Body of pancreas (tissue), 4 donors: ENCODE measurements at regions not wholly inside any gene's neighbourhood (a gene's known extent, or its start where the extent isn't known, plus 50 kb on each side); places are given as distances from the start of the nearest gene placed in this dataset.

ENCODE experiments used
- POLR2A ChIP-seq, 3 donors: fragments of 450-650 bp; IDR thresholded peaks; one replicate each; pipeline ENCODE4 v1.6.1; 2016; ENCODE audit warnings: antibody characterized with exemption in 3 of 3, mild to moderate bottlenecking in 2 of 3
- TF ChIP-seq, protein P1 (sequence below), 7 experiments: fragments of 450-650 bp in 4 of 7; fragments of 200-600 bp in 3 of 7; sonication (generic) in 3 of 7; IDR thresholded peaks; one replicate each; pipeline ENCODE4 v1.5.1; 2016 to 2019; ENCODE audit warnings: antibody characterized with exemption in 7 of 7

DNA sequence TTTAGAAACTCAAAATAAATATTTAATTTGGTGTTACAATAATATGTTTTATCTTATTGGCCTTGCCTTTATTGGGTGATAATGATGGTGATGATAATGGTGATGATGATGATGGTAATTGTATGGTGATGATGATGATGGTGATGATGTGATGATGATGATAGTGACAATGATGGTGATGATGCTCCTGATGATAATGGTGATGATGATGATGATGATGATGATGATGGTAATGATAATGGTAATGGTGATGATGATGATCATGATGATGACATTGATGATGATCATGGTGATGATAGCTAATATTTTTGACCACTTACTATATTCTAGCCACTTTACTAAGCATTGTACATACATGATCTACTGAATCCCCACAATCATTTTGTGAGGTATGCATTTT lies 1548.6 kb upstream of the TMEM132C start:
- TF ChIP-seq, protein P1, sequence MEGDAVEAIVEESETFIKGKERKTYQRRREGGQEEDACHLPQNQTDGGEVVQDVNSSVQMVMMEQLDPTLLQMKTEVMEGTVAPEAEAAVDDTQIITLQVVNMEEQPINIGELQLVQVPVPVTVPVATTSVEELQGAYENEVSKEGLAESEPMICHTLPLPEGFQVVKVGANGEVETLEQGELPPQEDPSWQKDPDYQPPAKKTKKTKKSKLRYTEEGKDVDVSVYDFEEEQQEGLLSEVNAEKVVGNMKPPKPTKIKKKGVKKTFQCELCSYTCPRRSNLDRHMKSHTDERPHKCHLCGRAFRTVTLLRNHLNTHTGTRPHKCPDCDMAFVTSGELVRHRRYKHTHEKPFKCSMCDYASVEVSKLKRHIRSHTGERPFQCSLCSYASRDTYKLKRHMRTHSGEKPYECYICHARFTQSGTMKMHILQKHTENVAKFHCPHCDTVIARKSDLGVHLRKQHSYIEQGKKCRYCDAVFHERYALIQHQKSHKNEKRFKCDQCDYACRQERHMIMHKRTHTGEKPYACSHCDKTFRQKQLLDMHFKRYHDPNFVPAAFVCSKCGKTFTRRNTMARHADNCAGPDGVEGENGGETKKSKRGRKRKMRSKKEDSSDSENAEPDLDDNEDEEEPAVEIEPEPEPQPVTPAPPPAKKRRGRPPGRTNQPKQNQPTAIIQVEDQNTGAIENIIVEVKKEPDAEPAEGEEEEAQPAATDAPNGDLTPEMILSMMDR (IDR thresholded peaks at IDR 0.05): no peak
- no peak for TF ChIP-seq POLR2A (IDR thresholded peaks at IDR 0.05)
